ENCODE measurements at regions not wholly inside any gene's neighbourhood (a gene's known extent, or its start where the extent isn't known, plus 50 kb on each side); places are given as distances from the start of the nearest gene placed in this dataset.
"Not testable (repeated sequence)": the region's sequence is repeated elsewhere in the genome, so short reads cannot be mapped to it uniquely, and the experiment has no call there.

GRCh38 chr4:82171531-82172155 is 202.1 kb downstream of the HNRNPD start:
- DNase-seq = no peak

GRCh38 chr4:82149750-82150149 is 224.0 kb downstream of the HNRNPD start:
- DNase-seq = no peak

GRCh38 chr4:82145850-82146249 is 227.9 kb downstream of the HNRNPD start:
- no peak for DNase-seq

- DNase-seq = no peak
Measured at GRCh38 chr4:82140422-82140821, 233.4 kb downstream of the HNRNPD start.

- no peak for DNase-seq
Measured at GRCh38 chr4:82139287-82139686, 234.5 kb downstream of the HNRNPD start.

GRCh38 chr4:82138374-82138773 is 235.4 kb downstream of the HNRNPD start:
- no peak for DNase-seq

GRCh38 chr4:82136161-82136801 is 237.5 kb downstream of the HNRNPD start:
- DNase-seq = no peak

GRCh38 chr4:82128355-82128754 is 245.4 kb downstream of the HNRNPD start:
- no peak for DNase-seq

- DNase-seq = no peak
Measured at GRCh38 chr4:82126512-82127040, 247.2 kb downstream of the HNRNPD start.

- DNase-seq = no peak
Measured at GRCh38 chr4:82125787-82126297, 247.9 kb downstream of the HNRNPD start.

GRCh38 chr4:82124932-82125786 is 248.6 kb downstream of the HNRNPD start:
- no peak for DNase-seq

- no peak for DNase-seq
Measured at GRCh38 chr4:82124365-82124764, 249.4 kb downstream of the HNRNPD start.

- DNase-seq = no peak
Measured at GRCh38 chr4:82123934-82124333, 249.9 kb downstream of the HNRNPD start.

GRCh38 chr4:82115183-82115582 is 258.6 kb downstream of the HNRNPD start:
- DNase-seq = not testable (repeated sequence)

- DNase-seq = no peak
Measured at GRCh38 chr4:82108506-82108905, 265.3 kb downstream of the HNRNPD start.

GRCh38 chr4:82104578-82104977 is 269.2 kb downstream of the HNRNPD start:
- no peak for DNase-seq

GRCh38 chr4:82099928-82100579 is 273.7 kb downstream of the HNRNPD start:
- DNase-seq = no peak

- no peak for DNase-seq
Measured at GRCh38 chr4:82097504-82097903, 276.3 kb downstream of the HNRNPD start.

GRCh38 chr4:82090717-82091116 is 283.1 kb downstream of the HNRNPD start:
- no peak for DNase-seq

GRCh38 chr4:82084747-82085146 is 289.0 kb downstream of the HNRNPD start:
- no peak for DNase-seq

- DNase-seq = not testable (repeated sequence)
Measured at GRCh38 chr4:82077471-82077995, 296.3 kb downstream of the HNRNPD start.

- DNase-seq = no peak
Measured at GRCh38 chr4:82076809-82077208, 297.0 kb downstream of the HNRNPD start.

GRCh38 chr4:82076359-82076758 is 297.4 kb downstream of the HNRNPD start:
- DNase-seq = no peak

Data from T1000 (cell line).